Right cardiac atrium (tissue), 5 donors: ENCODE measurements at regions not wholly inside any gene's neighbourhood (a gene's known extent, or its start where the extent isn't known, plus 50 kb on each side); places are given as distances from the start of the nearest gene placed in this dataset.

ENCODE experiments used
- ATAC-seq, 2 donors: fragments of 200-7000 bp; cut with Tn5 transposase; one replicate each; pipeline versions ENCODE4 v1.8.0 to v1.9.1; 2020; ENCODE audit warnings: moderate library complexity in 2 of 2, mild to moderate bottlenecking in 1 of 2
- DNase-seq, 3 donors: peaks; one replicate each; pipeline ENCODE4 v3.0.0-alpha.2; 2020
- H3K27ac ChIP-seq: one replicate; pipeline ENCODE4 v1.5.1; 2013; ENCODE audit warnings: mild to moderate bottlenecking, low read length, control low read depth, moderate library complexity
- H3K27me3 ChIP-seq: one replicate; pipeline ENCODE4 v1.6.1; 2013; ENCODE audit not compliant: control insufficient read depth, insufficient read depth
- H3K4me1 ChIP-seq: one replicate; pipeline ENCODE4 v1.6.1; 2013; ENCODE audit warnings: low read length; ENCODE audit not compliant: control insufficient read depth, insufficient read depth
- H3K4me3 ChIP-seq: one replicate; pipeline ENCODE4 v1.5.1; 2013; ENCODE audit warnings: low read length, control low read depth
- H3K9me3 ChIP-seq: one replicate; pipeline ENCODE4 v1.6.1; 2013; ENCODE audit warnings: low read length; ENCODE audit not compliant: control insufficient read depth
- WGBS: extraction: QIAGEN DNeasy Blood & Tissue Kit; methylation state at CpG from one replicate; pipeline ENCODE4 v1.1.7; 2013; 5-methylcytosine and 5-hydroxymethylcytosine counted together
- intact Hi-C, 4 donors: fragments of 100-400 bp; cut with DNase I; formaldehyde crosslinking; loops; one replicate each; pipeline versions ENCODE4 v1.11.0 to v1.14.0; 2022 to 2023
- donor health status: healthy with polysubstance abuse.
- donor health status: DM: no; HTN: yes; CAD: no.
- donor health status: DM: no; HTN: no; CAD: no.
- donor health status: DM: no; HTN: yes; CAD: no; lungs with severe emphysema.
- donor health status: DM: yes; HTN: yes; CAD: no.

DNA sequence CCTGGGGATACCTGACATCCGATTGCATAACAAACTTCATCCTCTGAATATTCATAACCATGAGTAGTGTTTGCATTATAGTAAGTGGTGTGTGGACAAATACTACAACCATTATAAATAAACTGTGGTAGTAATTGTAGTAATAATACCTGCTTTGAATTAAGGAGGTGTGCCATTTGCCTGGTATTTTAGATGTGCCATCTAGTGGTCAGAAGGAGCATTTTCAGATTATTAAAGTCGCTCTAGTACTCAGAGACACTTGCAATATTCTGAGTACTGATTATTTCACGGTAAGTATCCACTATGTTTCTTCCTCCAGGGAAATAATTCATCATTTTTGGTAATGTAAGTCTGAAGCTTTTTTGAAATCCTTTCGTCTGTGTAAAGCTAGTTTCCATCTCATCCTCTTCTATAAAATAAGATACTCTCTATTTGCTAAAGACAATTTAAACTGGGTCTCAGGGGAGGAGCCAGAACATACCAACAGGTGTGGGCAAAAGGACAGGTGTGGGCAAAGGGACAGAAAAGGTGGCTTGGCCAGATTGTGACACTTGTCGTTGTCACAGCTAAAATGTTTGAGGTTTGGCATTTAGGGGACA, 115.3 kb upstream of the WDR11 start:
- Histone ChIP-seq H3K4me3 (no peak overlapping the region), H3K27ac (no peak overlapping the region), H3K4me1 (no peaks in the 10 kb centered on the region), H3K9me3 (no peaks in the 10 kb centered on the region), H3K27me3 (no peaks in the 10 kb centered on the region)
- intact Hi-C loops: no loop called here
- ATAC-seq: peak in 1 of 2 donors; percentile 44
- no peak for DNase-seq
- WGBS: 58% methylated on average over 5 of the region's 5 CpGs

DNA sequence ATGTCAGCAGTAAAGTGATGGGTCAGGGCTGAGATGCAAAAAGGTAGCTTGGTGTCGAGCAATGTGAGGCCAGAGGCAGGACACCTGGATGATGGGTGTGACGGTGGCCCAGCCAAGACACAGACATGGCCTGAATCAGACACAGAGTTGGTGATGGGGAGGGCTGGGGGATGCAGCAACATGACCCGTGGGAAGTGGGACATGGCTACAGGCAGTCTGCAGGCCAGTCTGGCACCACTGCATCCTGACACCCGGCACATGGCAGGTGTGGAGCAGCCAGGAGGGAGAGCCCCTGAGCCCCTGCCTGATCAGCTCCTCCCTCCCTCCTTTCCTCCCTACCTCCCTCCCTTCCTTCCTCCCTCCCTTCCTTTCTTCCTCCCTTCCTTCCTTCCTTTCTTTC, 114.8 kb upstream of the WDR11 start:
- Histone ChIP-seq H3K27ac (no peak overlapping the region), H3K4me3 (no peak overlapping the region), H3K4me1 (no peaks in the 10 kb centered on the region), H3K9me3 (no peaks in the 10 kb centered on the region), H3K27me3 (no peaks in the 10 kb centered on the region)
- ATAC-seq (no peak), DNase-seq (no peak)
- intact Hi-C loops: no loop called here
- WGBS: 60% methylated on average over 4 of the region's 4 CpGs

DNA sequence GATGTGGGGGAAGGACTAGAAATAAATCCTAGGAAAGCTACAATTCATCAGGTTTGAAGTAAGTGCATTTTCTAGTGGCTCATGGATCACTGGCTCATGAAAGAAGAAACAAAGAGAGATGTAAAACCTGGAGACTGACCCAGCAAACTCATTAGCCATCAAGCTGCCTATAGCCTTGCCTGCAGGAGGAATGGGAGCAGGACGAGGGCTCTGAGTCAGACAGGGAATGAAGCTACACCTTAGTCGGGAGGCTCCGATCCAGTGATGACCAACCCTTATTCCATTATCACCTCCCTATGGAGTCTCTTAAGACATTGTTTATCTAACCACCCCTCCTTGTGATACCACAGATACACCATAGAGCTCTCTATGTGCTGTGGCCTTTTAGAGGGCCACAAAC, 112.5 kb upstream of the WDR11 start:
- H3K4me1 ChIP-seq: no peaks in the 10 kb centered on the region
- H3K27me3 ChIP-seq: no peaks in the 10 kb centered on the region
- 48% methylated on average over 3 of the region's 3 CpGs for WGBS
- H3K9me3 ChIP-seq: no peaks in the 10 kb centered on the region
- no peak overlapping the region for H3K4me3 ChIP-seq
- no peak for DNase-seq
- intact Hi-C loops: no loop called here
- no peak for ATAC-seq
- no peak overlapping the region for H3K27ac ChIP-seq

DNA sequence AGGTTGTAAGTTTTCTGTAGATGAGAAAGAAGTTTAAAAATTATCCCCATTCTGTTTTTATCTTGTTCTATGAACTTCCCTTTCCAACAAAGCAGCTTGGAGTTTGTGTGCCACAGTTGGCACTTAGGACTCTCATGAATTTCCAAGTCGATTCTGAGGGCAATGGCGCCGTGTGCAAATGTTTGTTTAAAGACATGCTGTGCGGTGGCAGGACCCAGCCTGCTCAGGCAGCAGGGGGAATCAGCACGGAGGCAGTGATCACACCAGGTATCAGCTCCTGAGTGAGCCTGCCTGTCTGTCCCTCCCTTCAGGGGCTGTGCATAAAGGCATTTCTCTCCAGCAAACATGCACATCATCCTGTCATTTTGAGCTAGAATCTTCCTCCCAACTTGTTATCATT, 109.8 kb upstream of the WDR11 start:
- DNase-seq (no peak), ATAC-seq (no peak)
- H3K27me3 ChIP-seq: no peaks in the 10 kb centered on the region
- intact Hi-C loops: no loop called here
- H3K4me1 ChIP-seq: no peaks in the 10 kb centered on the region
- H3K27ac ChIP-seq: no peak overlapping the region
- 30% methylated on average over 5 of the region's 5 CpGs for WGBS
- H3K9me3 ChIP-seq: no peaks in the 10 kb centered on the region
- H3K4me3 ChIP-seq: no peak overlapping the region

DNA sequence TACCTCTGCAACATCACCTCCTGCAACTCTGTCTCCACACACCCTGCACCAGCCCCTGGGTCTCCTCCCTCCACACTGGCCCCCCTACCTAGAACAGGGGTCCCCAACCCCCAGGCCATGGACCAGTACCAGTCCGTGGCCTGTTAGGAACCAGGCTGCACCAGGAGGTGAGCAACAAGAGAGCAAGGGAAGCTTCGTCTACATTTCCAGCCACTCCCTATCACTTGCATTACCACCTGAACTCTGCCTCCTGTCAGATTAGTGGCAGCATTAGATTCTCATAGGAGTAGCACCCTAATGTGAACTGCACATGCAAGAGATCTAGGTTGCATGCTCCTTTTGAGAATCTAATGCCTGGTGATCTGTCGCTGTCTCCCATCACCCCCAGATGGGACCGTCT, 108.8 kb upstream of the WDR11 start:
- 90% methylated on average over 4 of the region's 4 CpGs for WGBS
- no peaks in the 10 kb centered on the region for H3K4me1 ChIP-seq
- ATAC-seq: no peak
- intact Hi-C loops: no loop called here
- H3K27me3 ChIP-seq: no peaks in the 10 kb centered on the region
- H3K4me3 ChIP-seq: no peak overlapping the region
- H3K27ac ChIP-seq: no peak overlapping the region
- H3K9me3 ChIP-seq: no peaks in the 10 kb centered on the region
- no peak for DNase-seq

DNA sequence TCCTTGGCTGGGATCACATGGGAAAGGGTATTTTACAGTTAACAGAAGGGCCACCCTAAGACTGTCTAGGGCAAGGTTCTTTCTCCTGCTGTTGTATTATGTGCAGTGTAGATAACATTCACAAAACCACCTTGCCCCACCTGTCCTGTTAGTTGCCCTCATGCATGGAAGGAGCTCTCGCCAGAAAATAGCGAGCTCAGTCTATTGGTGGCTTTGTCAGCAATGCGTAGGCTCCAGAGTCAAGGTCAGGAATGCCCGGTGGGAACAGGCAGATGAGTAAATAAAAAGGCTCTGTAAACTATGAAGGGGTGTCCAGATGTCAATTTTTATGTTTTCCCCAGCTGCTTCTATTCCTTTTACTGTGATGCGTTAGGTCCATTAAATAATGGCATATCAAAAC, 107.1 kb upstream of the WDR11 start:
- ATAC-seq (no peak), DNase-seq (no peak)
- intact Hi-C loops: no loop called here
- no peaks in the 10 kb centered on the region for H3K4me1 ChIP-seq
- no peaks in the 10 kb centered on the region for H3K9me3 ChIP-seq
- H3K4me3 ChIP-seq: no peak overlapping the region
- 90% methylated on average over 5 of the region's 5 CpGs for WGBS
- no peak overlapping the region for H3K27ac ChIP-seq
- H3K27me3 ChIP-seq: no peaks in the 10 kb centered on the region

DNA sequence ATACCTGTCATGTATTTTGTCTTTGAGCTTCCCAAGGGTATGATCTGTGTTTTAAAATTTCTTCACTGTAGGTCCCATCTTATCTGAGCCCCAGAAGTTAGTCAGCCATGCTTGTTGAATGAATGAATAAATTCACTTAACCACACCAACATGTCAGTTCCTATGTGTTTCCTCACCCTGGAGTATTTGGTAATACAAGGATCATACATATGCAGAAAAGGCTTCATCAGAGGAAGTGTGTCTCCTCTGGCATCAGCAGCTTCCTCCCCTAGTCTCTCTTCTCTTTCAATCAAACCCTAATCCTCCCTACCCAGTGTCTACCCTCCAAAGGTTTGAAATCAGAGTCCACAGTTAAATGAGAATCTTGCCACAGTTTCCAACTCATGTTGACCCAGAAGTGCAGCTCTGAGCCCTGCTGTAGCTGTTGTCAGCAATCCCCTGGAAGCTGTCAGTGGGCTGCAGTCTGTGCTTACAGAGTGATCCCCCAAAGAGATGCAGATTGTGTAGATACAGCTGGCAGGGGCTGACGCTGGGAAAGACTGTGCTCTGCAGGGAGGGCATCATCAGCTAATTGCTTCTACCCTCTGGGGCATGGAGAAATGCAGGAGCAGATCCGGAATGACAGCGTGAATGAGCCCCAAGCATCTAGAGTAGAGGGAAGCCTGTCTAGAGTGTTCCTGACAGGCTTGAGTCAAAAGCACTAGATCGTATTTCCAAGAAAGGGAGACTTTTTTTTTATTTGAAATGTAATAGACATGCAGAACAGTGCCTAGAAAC, 105.0 kb upstream of the WDR11 start:
- Histone ChIP-seq H3K27me3 (no peaks in the 10 kb centered on the region), H3K9me3 (no peaks in the 10 kb centered on the region), H3K27ac (no peak overlapping the region), H3K4me1 (no peaks in the 10 kb centered on the region), H3K4me3 (no peak overlapping the region)
- DNase-seq: no peak
- no peak for ATAC-seq
- intact Hi-C loops: no loop called here
- 30% methylated on average over 4 of the region's 4 CpGs for WGBS

DNA sequence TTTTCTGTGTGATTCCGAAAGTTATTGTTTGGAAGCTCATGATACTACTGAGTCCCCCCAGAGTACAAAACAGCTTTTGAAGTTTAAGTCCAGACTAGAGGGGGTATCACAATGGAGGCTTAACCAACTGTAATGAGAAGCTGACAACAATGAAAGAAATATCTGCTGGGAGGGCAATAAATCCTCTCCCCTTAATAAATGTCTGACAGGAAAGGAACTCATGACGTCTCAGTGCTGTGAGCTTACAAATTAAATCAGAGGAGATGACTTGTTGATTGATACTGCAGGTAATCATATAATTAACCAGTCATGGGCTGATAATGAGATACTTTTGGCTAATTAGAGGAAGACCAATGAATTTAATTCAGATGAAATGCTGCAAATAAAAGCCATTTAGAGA, 102.6 kb upstream of the WDR11 start:
- Histone ChIP-seq H3K27ac (no peak overlapping the region), H3K9me3 (no peaks in the 10 kb centered on the region), H3K4me3 (no peak overlapping the region), H3K27me3 (no peaks in the 10 kb centered on the region), H3K4me1 (no peaks in the 10 kb centered on the region)
- DNase-seq: no peak
- 65% methylated on average over 2 of the region's 2 CpGs for WGBS
- intact Hi-C loops: no loop called here
- ATAC-seq: no peak

DNA sequence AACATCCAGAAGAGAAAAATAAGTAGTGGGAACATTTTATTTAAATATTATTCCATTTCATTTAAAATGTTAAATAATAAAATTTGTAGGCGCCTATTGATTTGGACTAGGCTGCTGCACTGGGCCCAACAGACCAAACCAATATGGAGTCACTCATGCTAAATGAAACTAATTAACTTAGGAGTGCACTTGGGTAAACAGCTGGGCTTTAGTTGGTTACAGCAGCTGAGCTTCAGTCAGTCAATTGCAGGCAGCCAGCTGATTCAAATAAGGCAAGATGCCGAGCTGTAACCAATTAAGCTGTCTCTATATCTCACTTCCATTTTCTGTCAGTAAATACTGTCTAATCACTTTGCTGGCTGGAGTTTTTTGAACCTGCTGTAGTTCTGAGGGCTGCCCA, 102.1 kb upstream of the WDR11 start:
- intact Hi-C loops: no loop called here
- DNase-seq: no peak
- whole genome bisulfite sequencing: 68% methylated on average over 2 of the region's 2 CpGs
- H3K27ac ChIP-seq: no peak overlapping the region
- ATAC-seq: no peak
- no peaks in the 10 kb centered on the region for H3K27me3 ChIP-seq
- no peaks in the 10 kb centered on the region for H3K4me1 ChIP-seq
- H3K4me3 ChIP-seq: no peak overlapping the region
- no peaks in the 10 kb centered on the region for H3K9me3 ChIP-seq

DNA sequence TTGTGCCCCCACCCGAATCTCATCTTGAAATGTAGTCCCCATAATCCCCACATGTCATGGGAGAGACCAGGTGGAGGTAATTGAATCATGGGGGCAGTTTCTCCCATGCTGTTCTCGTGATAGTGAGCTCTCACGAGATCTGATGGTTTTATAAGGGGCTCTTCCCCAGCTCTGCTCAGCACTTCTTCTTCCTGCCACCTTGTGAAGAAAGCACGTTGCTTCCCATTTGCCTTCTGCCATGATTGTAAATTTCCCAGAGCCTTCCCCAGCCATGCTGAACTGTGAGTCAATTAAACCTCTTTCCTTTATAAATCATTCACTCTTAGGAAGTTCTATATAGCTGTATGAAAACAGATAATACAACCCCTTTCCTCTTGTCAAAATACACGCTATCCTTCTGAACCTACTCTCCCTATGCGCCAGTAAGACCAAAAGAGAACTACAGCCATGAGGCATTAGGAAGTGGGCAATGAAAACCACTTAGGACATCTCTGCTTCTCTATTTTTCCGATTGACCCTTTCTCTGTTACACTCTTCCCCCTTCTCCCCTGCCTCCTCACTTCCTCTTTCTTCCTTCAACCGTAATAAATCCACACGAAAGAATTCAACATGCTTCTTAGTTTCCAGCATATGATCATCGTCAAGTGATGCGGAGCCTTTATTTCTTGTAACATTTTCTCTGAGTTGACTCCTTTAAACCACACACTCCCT, 101.2 kb upstream of the WDR11 start:
- intact Hi-C loops: no loop called here
- no peak overlapping the region for H3K4me3 ChIP-seq
- 68% methylated on average over 11 of the region's 11 CpGs for WGBS
- no peaks in the 10 kb centered on the region for H3K9me3 ChIP-seq
- no peaks in the 10 kb centered on the region for H3K27me3 ChIP-seq
- H3K4me1 ChIP-seq: no peaks in the 10 kb centered on the region
- H3K27ac ChIP-seq: no peak overlapping the region
- DNase-seq (no peak), ATAC-seq (peak in 1 of 2 donors; percentile 33)

DNA sequence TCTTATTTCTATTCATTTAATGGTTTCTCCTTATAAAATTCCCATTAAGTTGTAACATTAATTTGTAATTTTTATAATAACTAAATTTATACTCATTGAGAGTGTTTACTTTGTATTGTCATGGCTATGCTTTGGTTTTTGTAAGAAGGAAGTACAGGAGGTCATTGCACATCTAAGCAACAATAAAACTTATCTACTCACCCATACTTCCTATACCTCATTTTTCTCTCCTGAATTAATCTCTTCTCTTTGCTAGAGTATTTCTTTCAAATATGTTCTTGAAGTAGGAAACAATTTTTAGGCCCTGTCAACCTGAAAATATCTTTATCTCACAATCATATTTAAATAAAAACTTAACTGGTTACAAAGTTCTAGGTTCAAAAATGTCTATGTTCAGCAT, 95.4 kb upstream of the WDR11 start:
- no peak for DNase-seq
- Histone ChIP-seq H3K9me3 (no peaks in the 10 kb centered on the region), H3K4me1 (no peaks in the 10 kb centered on the region), H3K27ac (no peak overlapping the region), H3K4me3 (no peak overlapping the region), H3K27me3 (no peaks in the 10 kb centered on the region)
- intact Hi-C loops: no loop called here
- no peak for ATAC-seq
